CD4-positive, alpha-beta T cell treated with Interleukin-2 at 100 ng/mL for 4 hours (primary cell): ENCODE measurements at regions not wholly inside any gene's neighbourhood (a gene's known extent, or its start where the extent isn't known, plus 50 kb on each side); places are given as distances from the start of the nearest gene placed in this dataset.

Experiments used
- DNase-seq: peaks from one replicate; pipeline ENCODE4 v3.0.0-alpha.2; 2020; ENCODE audit warnings: low spot score

- no peak for DNase-seq
Measured at GRCh38 chr7:157482025-157482424, 145.2 kb downstream of the DNAJB6 start.

DNA sequence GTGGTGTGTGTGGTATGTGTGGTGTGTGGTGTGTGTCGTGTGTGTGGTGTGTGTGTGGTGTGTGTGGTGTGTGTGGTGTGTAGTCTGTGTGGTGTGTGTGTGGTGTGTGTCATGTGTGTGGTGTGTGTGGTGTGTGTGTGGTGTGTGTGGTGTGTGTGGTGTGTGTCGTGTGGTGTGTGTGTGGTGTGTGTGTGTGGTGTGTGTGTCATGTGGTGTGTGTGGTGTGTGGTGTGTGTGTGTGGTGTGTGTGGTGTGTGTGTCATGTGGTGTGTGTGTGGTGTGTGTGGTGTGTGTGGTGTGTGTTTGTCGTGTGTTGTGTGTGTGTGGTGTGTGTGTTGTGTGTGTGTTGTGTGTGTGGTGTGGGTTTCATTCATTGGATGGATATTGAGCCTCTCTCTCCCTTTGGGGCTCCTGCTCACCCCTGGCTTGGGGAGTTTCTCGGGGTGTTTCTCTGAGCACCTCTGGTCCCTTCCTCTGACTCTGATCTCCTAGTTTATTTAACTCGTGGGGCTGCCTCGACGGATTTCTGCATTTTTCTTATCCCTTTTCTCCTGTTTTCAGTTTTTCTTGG lies 145.8 kb downstream of the DNAJB6 start:
- no peak for DNase-seq

- no peak for DNase-seq
Measured at GRCh38 chr7:157483515-157483914, 146.7 kb downstream of the DNAJB6 start.

DNA sequence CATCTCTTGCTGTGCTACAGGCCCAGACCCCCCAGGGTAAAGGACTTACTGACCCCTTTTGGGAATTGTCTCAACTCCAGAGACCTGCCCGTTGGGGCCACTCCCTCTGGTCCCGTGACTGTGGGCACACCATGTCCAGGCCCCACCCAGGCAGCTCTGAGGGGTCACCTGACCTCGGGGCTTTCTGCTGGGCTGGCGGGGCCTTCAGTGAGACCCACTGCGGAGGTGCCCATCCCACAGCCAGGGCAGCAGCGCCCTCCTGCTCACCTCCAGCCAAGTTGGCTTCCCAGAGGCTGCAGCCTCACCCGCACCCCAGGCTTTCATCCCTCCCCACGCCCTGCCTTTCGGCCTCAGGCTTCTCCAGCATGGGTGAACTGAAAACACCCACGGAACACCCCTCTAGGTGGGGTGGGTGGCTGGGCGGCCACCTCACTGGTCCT lies 147.2 kb downstream of the DNAJB6 start:
- DNase-seq, result no peak

GRCh38 chr7:157484411-157485081 lies 147.7 kb downstream of the DNAJB6 start:
- DNase-seq, result no peak

DNA sequence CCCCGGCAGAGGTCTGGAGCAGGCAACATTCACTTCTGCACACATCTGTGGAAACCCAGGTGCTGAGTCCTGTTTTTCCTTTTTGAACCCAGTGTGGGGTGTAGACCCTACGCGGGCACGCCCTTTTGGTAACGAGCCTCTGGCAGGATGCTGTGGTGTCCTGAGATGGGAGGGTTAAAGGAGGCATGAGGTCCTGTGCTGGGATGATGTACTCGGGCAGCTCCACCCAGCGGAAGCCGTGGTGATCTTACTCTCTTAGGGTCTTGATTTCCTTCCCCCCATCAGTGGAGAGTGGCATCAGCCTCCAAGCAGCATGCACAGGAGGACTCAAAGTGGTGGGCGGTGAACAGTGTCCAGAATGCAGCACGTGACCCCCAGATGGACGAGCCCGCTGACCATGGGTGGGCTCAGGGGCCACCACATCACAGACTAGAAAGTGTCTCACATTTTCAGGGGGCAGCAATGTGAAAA lies 148.6 kb downstream of the DNAJB6 start:
- DNase-seq, result no peak

DNA sequence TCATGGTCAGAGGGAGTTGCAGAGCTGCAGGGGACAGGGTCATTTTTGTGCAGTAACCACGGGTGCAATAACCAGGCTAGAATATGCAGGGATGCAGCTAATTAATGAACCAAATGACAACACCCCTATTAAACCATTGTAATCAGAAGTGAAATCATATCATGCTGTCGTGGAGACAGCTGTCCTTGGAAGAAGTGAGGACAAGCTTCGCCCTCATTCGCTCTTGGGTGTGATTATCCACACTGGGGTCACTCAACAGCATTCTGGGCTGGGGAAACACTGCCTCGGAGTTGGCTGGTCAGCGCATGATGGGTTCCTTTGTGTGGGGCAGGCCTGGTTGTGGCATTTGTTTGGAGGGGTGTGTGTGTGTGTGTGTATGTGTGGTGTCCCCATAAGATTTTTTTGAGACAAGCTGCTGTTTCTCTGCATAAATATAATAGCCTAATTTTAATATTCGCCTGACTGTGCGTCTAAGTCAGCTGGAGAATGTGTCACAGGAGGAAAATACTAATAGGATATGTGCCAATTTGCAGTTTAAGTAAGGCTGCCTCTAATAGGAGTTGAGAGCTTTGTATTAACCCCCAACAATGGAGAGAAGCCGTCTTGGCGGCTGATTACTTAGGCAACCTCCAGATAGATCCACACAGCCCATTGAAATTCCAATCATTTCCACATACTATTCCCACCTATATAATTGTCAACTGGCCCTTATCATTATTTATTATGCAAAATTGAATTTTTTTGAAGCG lies 149.4 kb downstream of the DNAJB6 start:
- DNase-seq, result no peak

DNA sequence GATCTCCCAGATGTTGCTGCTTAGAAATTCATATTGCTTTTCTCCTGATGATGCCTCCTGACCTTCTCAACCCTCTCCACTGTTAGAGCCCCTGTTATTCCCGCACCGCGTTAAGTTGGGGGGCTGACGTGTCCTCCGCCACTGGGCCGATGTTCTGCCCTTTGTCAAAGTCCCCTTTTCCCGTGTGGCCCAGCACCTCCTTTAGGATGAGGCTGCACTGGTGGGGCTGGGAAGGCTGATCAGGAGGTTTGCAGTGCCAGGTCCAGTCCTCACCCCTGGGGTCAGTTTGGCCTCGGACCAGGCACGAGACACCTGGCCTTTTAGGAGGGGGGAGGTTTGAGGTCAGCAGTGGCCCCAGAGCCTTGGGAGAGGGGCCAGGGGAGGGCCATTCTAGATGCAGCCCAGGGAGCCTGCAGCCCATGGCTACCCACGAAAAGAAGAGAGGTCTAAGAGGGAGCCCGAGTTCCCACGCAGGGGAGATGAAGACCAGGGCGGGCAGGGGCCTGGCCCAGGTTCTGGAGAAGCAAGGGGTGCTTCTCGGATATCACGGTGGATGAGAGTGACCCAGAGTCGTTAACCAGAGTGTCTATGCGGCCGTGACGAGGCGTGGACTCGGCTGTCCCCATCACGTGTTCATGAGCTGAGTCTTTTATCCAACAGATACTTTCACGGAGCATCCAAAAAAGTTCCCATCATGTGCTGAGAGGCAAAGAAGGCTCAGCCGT lies 150.4 kb downstream of the DNAJB6 start:
- DNase-seq, result no peak

- DNase-seq, result no peak
Measured at GRCh38 chr7:157488281-157488680, 151.5 kb downstream of the DNAJB6 start.

DNA sequence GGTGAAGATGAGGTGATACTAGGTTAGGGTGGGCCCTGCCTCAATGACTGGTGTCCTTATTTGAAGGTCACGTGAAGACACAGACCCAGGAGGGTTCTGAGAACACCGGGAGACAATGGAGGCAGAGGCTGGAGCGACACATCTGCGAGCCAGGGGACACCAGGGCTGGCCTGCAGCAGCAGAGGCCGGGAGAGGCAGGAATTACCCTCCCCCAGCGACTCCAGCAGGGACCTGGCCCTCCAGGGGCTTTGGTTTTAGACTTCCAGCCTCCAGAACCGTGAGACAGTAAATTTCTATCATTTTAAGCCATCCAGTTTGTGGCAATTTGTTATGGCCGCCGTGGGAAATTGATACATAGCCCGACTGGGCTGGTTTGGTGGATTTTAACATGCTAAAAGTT lies 152.2 kb downstream of the DNAJB6 start:
- DNase-seq, result no peak
